ENCODE measurements at regions not wholly inside any gene's neighbourhood (a gene's known extent, or its start where the extent isn't known, plus 50 kb on each side); places are given as distances from the start of the nearest gene placed in this dataset.

DNA sequence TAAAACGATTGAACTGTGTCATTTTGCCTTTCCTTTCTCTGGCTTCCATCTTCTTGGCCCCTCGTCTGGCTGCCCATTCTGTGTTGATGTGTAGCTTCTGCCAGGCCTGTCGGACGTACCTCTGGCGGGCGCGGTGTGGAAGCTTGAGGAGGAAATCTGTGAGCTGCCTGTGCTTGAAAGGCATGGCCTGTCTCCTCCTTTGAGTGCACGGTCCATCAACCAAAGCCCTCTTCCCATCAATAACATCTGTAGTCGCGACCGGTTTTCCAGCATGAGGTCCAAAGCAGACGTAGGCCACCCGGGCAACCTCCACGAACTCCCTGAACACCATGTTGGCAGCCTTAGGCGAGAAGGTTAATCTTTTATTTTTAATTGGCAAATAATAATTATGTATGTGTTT, 202.7 kb downstream of the CRLF2 start:
- intact Hi-C loops (cut with DNase I; ENCODE audit: low total_unique reads), result no loop called here
- 87 to 92% (median 90%) methylated on average over 15 of the region's 15 CpGs for WGBS, 5 donors
- DNase-seq, result peak; percentile 55

DNA sequence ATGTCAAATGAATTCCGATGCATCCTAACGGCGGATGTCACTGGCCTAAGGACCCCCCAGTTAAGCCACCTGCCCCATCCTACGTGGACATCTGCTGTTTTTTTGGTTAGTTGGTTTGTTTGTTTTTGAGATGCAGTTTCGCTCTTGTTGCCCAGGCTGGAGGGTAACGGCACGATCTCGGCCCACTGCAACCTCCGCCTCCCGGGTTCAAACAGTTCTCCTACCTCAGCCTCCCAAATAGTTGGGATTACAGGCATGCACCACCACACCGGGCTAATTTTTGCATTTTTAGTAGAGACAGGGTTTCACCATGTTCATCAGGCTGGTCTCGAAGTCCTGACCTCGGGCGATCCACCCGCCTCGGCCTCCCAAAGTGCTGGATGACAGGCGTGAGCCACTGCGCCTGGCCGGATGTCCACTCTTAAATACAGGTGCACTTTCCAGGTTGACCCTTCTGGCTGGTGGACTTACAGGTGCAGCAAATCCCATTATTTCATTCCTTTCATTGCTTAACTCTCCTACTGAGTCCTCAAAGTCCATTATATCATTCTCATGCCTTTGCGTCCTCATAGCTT, 206.2 kb downstream of the CRLF2 start:
- Histone ChIP-seq H3K4me1 (no peaks in the 10 kb centered on the region), H3K27ac (no peak overlapping the region), H3K4me3 (no peak overlapping the region), H3K9me3 (no peaks in the 10 kb centered on the region), H3K36me3 (no peaks in the 10 kb centered on the region), H3K27me3 (replicated peaks in 1 of 7) (peaks cover 0 to 3% (median 0%) of the 10 kb centered on the region in 7 donors)
- TF ChIP-seq POLR2A (IDR thresholded peaks at IDR 0.05), result no peak
- TF ChIP-seq, protein P1, sequence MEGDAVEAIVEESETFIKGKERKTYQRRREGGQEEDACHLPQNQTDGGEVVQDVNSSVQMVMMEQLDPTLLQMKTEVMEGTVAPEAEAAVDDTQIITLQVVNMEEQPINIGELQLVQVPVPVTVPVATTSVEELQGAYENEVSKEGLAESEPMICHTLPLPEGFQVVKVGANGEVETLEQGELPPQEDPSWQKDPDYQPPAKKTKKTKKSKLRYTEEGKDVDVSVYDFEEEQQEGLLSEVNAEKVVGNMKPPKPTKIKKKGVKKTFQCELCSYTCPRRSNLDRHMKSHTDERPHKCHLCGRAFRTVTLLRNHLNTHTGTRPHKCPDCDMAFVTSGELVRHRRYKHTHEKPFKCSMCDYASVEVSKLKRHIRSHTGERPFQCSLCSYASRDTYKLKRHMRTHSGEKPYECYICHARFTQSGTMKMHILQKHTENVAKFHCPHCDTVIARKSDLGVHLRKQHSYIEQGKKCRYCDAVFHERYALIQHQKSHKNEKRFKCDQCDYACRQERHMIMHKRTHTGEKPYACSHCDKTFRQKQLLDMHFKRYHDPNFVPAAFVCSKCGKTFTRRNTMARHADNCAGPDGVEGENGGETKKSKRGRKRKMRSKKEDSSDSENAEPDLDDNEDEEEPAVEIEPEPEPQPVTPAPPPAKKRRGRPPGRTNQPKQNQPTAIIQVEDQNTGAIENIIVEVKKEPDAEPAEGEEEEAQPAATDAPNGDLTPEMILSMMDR (IDR thresholded peaks at IDR 0.05 in 8 of 11, conservative IDR thresholded peaks at IDR 0.05 in 3 of 11), result no peak
- no peak for TF ChIP-seq POLR2AphosphoS5 (IDR thresholded peaks at IDR 0.05)
- DNase-seq, result peak; percentile 59
- intact Hi-C loops (cut with DNase I; ENCODE audit: low total_unique reads), result no loop called here
- 92 to 95% (median 93%) methylated on average over 20 of the region's 20 CpGs for WGBS, 5 donors

More for the DNA sequence above, 202.7 kb downstream of the CRLF2 start:
- H3K27ac ChIP-seq, result no peak overlapping the region
- no peaks in the 10 kb centered on the region for H3K4me1 ChIP-seq
- H3K36me3 ChIP-seq, result no peaks in the 10 kb centered on the region
- H3K27me3 ChIP-seq (replicated peaks in 1 of 7), result no peaks in the 10 kb centered on the region
- peaks cover 0 to 3% (median 0%) of the 10 kb centered on the region in 8 donors for H3K9me3 ChIP-seq
- no peak overlapping the region for H3K4me3 ChIP-seq
- TF ChIP-seq POLR2AphosphoS5 (IDR thresholded peaks at IDR 0.05), result no peak
- TF ChIP-seq POLR2A (IDR thresholded peaks at IDR 0.05), result no peak

DNA sequence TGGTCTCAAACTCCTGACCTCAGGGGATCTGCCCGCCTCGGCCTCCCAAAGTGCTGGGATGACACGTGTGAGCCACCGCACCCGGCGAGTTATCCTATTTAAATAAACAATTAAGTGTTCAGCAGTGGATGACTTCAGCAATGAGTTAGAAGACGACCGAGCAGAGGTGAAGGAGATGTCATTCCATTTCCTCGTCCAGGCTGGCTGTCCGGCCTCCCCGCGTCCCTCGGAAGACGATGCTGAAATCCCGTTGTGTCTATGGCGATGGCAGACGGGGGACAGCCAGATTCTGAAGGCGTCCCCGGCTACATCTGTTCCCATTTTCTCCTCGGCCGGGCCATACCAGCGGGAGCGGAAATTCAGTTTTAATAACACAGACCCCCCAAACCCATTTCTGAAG, 209.8 kb downstream of the CRLF2 start:
- TF ChIP-seq POLR2AphosphoS5 (IDR thresholded peaks at IDR 0.05) (no peak), POLR2A (IDR thresholded peaks at IDR 0.05) (no peak)
- TF ChIP-seq, protein P1 (IDR thresholded peaks at IDR 0.05 in 8 of 11, conservative IDR thresholded peaks at IDR 0.05 in 3 of 11), result no peak
- Histone ChIP-seq H3K4me3 (no peak overlapping the region), H3K27me3 (replicated peaks in 1 of 7) (peaks cover 0 to 15% (median 0%) of the 10 kb centered on the region in 7 donors), H3K4me1 (no peaks in the 10 kb centered on the region), H3K36me3 (no peaks in the 10 kb centered on the region), H3K9me3 (no peaks in the 10 kb centered on the region), H3K27ac (no peak overlapping the region)
- 85 to 95% (median 89%) methylated on average over 23 of the region's 23 CpGs for WGBS, 5 donors
- intact Hi-C loops (cut with DNase I; ENCODE audit: low total_unique reads), result no loop called here
- peak; percentile 39 for DNase-seq

DNA sequence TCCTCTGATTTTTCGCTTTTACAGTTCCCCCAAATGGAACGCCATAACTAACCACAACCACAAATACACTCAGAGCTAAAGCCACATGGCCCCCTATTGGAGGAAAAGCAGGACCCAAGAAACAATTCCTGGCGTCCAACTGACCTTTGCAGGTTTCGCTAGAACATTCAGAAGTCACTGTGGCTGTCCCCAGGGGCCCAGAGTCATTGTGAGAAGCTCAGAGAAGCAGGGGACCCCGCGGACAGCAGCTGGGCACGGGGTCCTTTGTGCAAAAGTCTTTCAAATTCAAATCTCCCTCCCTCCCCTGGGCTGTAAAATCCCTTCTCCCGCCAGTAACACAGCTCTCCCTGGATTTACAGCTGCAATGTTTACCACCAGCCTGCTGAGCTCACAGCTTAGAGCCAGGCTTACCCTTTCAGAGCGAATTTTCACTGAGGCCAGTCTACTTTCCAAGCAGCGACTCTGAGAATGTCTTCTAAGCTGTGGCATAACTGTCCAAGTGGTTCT, 214.8 kb downstream of the CRLF2 start:
- WGBS, 5 donors, result 30 to 50% (median 38%) methylated on average over 8 to 10 of the region's 10 CpGs
- H3K9me3 ChIP-seq, result peaks cover 0 to 33% (median 21%) of the 10 kb centered on the region in 8 donors
- TF ChIP-seq, protein P1 (IDR thresholded peaks at IDR 0.05 in 8 of 11, conservative IDR thresholded peaks at IDR 0.05 in 3 of 11), result no peak
- TF ChIP-seq POLR2AphosphoS5 (IDR thresholded peaks at IDR 0.05), result no peak
- no peak for TF ChIP-seq POLR2A (IDR thresholded peaks at IDR 0.05)
- peaks cover 0 to 15% (median 0%) of the 10 kb centered on the region in 7 donors for H3K27me3 ChIP-seq (replicated peaks in 1 of 7)
- intact Hi-C loops (cut with DNase I; ENCODE audit: low total_unique reads), result no loop called here
- no peak overlapping the region for H3K27ac ChIP-seq
- peak; percentile 19 for DNase-seq
- H3K4me3 ChIP-seq, result no peak overlapping the region
- peaks cover 0 to 13% (median 0%) of the 10 kb centered on the region in 6 donors for H3K36me3 ChIP-seq
- no peaks in the 10 kb centered on the region for H3K4me1 ChIP-seq
